NB4 (cell line): ENCODE measurements at regions not wholly inside any gene's neighbourhood (a gene's known extent, or its start where the extent isn't known, plus 50 kb on each side); places are given as distances from the start of the nearest gene placed in this dataset.

Experiments
- MYC ChIP-seq: IDR thresholded peaks from 2 replicates; pipeline ENCODE4 v1.6.1; 2011; ENCODE audit warnings: low read depth, low read length
- POLR2A ChIP-seq: IDR thresholded peaks from 2 replicates; pipeline ENCODE4 v1.6.1; 2011; ENCODE audit warnings: mild to moderate bottlenecking; ENCODE audit not compliant: insufficient read length; ENCODE audit errors: extremely low read depth
- TF ChIP-seq, protein P1 (sequence below): IDR thresholded peaks from one replicate; pipeline ENCODE4 v1.5.1; 2012; ENCODE audit warnings: low read depth, low read length

DNA sequence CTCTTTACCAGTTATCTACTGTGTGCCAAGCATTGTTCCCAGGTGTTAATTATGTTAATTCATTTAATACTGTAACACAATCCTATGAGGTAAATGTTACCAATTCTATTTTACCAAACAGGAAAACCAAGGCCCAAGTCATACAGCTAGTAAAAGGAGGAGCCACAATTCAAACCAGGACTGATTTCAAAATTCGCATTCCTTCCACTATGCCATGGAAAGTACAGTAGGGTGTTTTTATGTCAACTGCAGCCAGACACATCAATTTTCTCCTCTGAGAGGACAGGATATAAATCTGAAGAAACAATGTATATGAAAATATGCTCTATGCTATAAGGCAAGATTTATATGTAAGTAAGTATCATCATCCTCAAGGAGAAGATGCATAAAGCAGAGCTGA lies 104.3 kb downstream of the RPL27A start:
- TF ChIP-seq, protein P1, sequence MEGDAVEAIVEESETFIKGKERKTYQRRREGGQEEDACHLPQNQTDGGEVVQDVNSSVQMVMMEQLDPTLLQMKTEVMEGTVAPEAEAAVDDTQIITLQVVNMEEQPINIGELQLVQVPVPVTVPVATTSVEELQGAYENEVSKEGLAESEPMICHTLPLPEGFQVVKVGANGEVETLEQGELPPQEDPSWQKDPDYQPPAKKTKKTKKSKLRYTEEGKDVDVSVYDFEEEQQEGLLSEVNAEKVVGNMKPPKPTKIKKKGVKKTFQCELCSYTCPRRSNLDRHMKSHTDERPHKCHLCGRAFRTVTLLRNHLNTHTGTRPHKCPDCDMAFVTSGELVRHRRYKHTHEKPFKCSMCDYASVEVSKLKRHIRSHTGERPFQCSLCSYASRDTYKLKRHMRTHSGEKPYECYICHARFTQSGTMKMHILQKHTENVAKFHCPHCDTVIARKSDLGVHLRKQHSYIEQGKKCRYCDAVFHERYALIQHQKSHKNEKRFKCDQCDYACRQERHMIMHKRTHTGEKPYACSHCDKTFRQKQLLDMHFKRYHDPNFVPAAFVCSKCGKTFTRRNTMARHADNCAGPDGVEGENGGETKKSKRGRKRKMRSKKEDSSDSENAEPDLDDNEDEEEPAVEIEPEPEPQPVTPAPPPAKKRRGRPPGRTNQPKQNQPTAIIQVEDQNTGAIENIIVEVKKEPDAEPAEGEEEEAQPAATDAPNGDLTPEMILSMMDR: no peak
- no peak for TF ChIP-seq POLR2A
- no peak for TF ChIP-seq MYC
